ENCODE measurements at regions not wholly inside any gene's neighbourhood (a gene's known extent, or its start where the extent isn't known, plus 50 kb on each side); places are given as distances from the start of the nearest gene placed in this dataset.

- DNase-seq (ENCODE audit: low read depth), result no peak
Measured at GRCh38 chr20:43243672-43244269, 54.1 kb upstream of the PTPRT start.

DNA sequence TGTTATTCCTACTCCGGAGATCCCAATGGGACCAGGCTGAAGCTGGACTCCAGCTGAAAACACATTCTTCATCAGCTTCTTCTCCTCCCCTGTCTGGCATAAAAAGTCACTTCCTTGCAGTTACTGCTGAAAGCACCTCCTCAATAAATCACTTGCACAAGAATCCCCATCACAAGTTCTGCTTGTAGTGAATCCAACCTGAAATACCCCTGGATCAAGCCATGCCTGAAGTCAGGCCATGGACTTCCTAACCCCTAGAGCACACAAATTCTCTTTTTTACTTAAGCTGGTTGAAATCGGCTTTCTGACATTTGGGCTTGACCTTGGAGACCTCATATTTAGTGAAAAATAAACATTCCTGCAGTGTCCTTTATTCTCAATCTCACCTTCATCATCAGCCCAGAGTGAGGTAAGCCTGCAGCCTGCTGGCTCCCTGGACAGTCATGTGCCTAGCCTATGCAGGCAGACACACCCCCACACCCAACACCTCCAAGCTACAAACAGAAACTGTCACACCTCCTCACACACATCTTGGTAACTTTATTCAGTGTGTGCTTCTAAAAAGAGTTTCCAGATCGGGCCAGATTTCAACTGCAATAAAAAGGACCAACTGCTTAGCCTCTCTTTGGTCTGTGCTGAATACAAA, 51.5 kb upstream of the PTPRT start:
- DNase-seq (ENCODE audit: low read depth), result no peak

All from forelimb muscle (tissue), 1 donor.